ENCODE measurements at regions not wholly inside any gene's neighbourhood (a gene's known extent, or its start where the extent isn't known, plus 50 kb on each side); places are given as distances from the start of the nearest gene placed in this dataset.

GRCh38 chr19:31529121-31529520 lies 179.9 kb upstream of the TSHZ3 start:
- Histone ChIP-seq H3K23ac (ENCODE audit: low read depth, low read length) (no peak overlapping the region), H2BK20ac (ENCODE audit: low read depth, low read length) (no peak overlapping the region), H3K79me1 (ENCODE audit: low read depth in 1 of 2, low read length in 2 of 2) (no peaks in the 10 kb centered on the region), H3K14ac (replicated peaks; ENCODE audit: low read depth, low read length) (no peak overlapping the region), H3K9ac (ENCODE audit: low read depth, low read length) (no peak overlapping the region), H3K9me3 (ENCODE audit: control insufficient read depth, insufficient read depth, low read length) (peaks cover 2% of the 10 kb centered on the region; the same call in 1 of the 2 replicates), H3K4me1 (ENCODE audit: control insufficient read depth, insufficient read depth, low read length) (no peaks in the 10 kb centered on the region), H3K27me3 (ENCODE audit: control insufficient read depth, insufficient read depth, low read length) (no peaks in the 10 kb centered on the region), H4K8ac (ENCODE audit: low read depth in 2 of 2, low read length in 2 of 2) (no peak overlapping the region), H4K20me1 (ENCODE audit: insufficient read depth, low read length) (no peaks in the 10 kb centered on the region), H3K56ac (ENCODE audit: extremely low read depth, insufficient read depth, low read length) (no peak overlapping the region), H2AK9ac (replicated peaks; ENCODE audit: low read depth, low read length, poor library complexity) (no peak overlapping the region), H3K36me3 (ENCODE audit: control insufficient read depth, insufficient read depth, low read length) (no peaks in the 10 kb centered on the region), H3K4me3 (ENCODE audit: insufficient read depth, low read depth, low read length) (no peak overlapping the region), H2AK5ac (ENCODE audit: low read depth, low read length) (no peak overlapping the region), H3K27ac (ENCODE audit: insufficient read depth, low read length) (no peak overlapping the region), H4K91ac (ENCODE audit: insufficient read depth, low read depth, low read length) (no peak overlapping the region), H2AFZ (replicated peaks; ENCODE audit: low read length, poor library complexity) (no peak overlapping the region), H4K5ac (ENCODE audit: low read depth, low read length) (no peak overlapping the region), H2BK5ac (ENCODE audit: low read depth, low read length, poor library complexity, severe bottlenecking) (no peak overlapping the region), H3K18ac (ENCODE audit: low read depth, low read length) (no peak overlapping the region), H2BK15ac (ENCODE audit: low read depth, low read length) (no peak overlapping the region), H3K4me2 (ENCODE audit: low read depth, low read length) (no peak overlapping the region), H3K4ac (ENCODE audit: low read depth, low read length) (no peak overlapping the region), H2BK120ac (ENCODE audit: low read depth, low read length) (no peak overlapping the region), H3K9me1 (ENCODE audit: insufficient read depth, low read length) (no peaks in the 10 kb centered on the region)
- WGBS, 2 experiments (ENCODE audit: extremely low coverage in 2 of 2, insufficient read length in 1 of 2): no CpG with 5 or more reads among the region's 1 CpG
- in situ Hi-C loops (cut with MboI; ENCODE audit: low sequenced_read_pairs): no loop called here
- ATAC-seq (ENCODE audit: low read depth) (no peak), DNase-seq (no peak)
- dilution Hi-C loops (cut with HindIII; ENCODE audit: low sequenced_read_pairs, unreplicated experiment): no loop called here
- intact Hi-C loops (cut with micrococcal nuclease): no loop called here
- ChIA-PET CTCF (no interaction called here), POLR2A (ENCODE audit: unreplicated experiment) (no interaction called here)
- no TSS peak for BruUV-seq (replicated peaks)
- no peak for TF ChIP-seq RFX5 (IDR thresholded peaks at IDR 0.05; ENCODE audit: low read depth, low read length)
- no peak for TF ChIP-seq MAZ (IDR thresholded peaks at IDR 0.05; ENCODE audit: borderline replicate concordance, low read depth, low read length)
- TF ChIP-seq CEBPB (IDR thresholded peaks at IDR 0.05; ENCODE audit: low read depth, low read length): no peak

Measured in IMR-90 (cell line).